GM23248 (cell line): ENCODE measurements at regions not wholly inside any gene's neighbourhood (a gene's known extent, or its start where the extent isn't known, plus 50 kb on each side); places are given as distances from the start of the nearest gene placed in this dataset.

Experiments used
- EZH2 ChIP-seq: fragments of 200-600 bp; sonication (generic); IDR thresholded peaks from 2 replicates; pipeline ENCODE4 v1.6.1; 2018; ENCODE audit warnings: antibody characterized with exemption, mild to moderate bottlenecking; ENCODE audit not compliant: insufficient read depth, poor library complexity, severe bottlenecking
- EZH2phosphoT487 ChIP-seq: fragments of 200-600 bp; sonication (generic); IDR thresholded peaks from 2 replicates; pipeline ENCODE4 v1.6.1; 2018; ENCODE audit warnings: antibody characterized with exemption, moderate library complexity, mild to moderate bottlenecking, low read depth; ENCODE audit not compliant: insufficient read depth

- TF ChIP-seq EZH2phosphoT487 (no peak), EZH2 (no peak)
Observed at GRCh38 chr1:113194846-113195830, 122.1 kb downstream of the LRIG2 start.
